Prostate gland (tissue), 2 donors: ENCODE measurements at regions not wholly inside any gene's neighbourhood (a gene's known extent, or its start where the extent isn't known, plus 50 kb on each side); places are given as distances from the start of the nearest gene placed in this dataset.

Experiments
- DNase-seq: peaks from one replicate; pipeline ENCODE4 v3.0.0-alpha.2; 2019; ENCODE audit warnings: low spot score
- H3K27ac ChIP-seq, 2 donors: fragments of 200-600 bp; sonication (generic); 2 replicates each; pipeline ENCODE4 v1.5.1; 2017 to 2019
- H3K27me3 ChIP-seq: fragments of 200-600 bp; sonication (generic); replicated peaks from 2 replicates; pipeline ENCODE4 v1.5.1; 2019; ENCODE audit not compliant: insufficient read depth
- H3K36me3 ChIP-seq, 2 donors: fragments of 200-600 bp; sonication (generic); 1 replicate in 1 of 2; 2 replicates in 1 of 2; pipeline versions ENCODE4 v1.5.1 to v1.8.1; 2017 to 2019
- H3K4me1 ChIP-seq: fragments of 200-600 bp; sonication (generic); replicated peaks from 2 replicates; pipeline ENCODE4 v1.5.1; 2019
- H3K4me3 ChIP-seq, 2 donors: fragments of 200-600 bp; sonication (generic); 2 replicates each; pipeline ENCODE4 v1.5.1; 2017 to 2019
- H3K9me3 ChIP-seq: fragments of 200-600 bp; sonication (generic); 2 replicates; pipeline ENCODE4 v1.5.1; 2017
- CTCF ChIP-seq, 4 experiments: fragments of 200-600 bp in 2 of 4; fragments of 450-650 bp in 2 of 4; sonication (generic) in 2 of 4; IDR thresholded peaks; 1 replicate in 3 of 4; 2 replicates in 1 of 4; pipeline ENCODE4 v1.5.1; 2016 to 2019; ENCODE audit warnings: antibody characterized with exemption in 4 of 4, mild to moderate bottlenecking in 2 of 4, moderate library complexity in 2 of 4
- POLR2A ChIP-seq: fragments of 450-650 bp; IDR thresholded peaks from one replicate; pipeline ENCODE4 v1.6.1; 2016; ENCODE audit warnings: antibody characterized with exemption, mild to moderate bottlenecking
- POLR2AphosphoS5 ChIP-seq: sonication (generic); formaldehyde crosslinking; IDR thresholded peaks from one replicate; pipeline ENCODE4 v1.6.1; 2017; ENCODE audit warnings: antibody characterized with exemption
- WGBS: methylation state at CpG from one replicate; pipeline ENCODE4 v1.1.5; 2018; 5-methylcytosine and 5-hydroxymethylcytosine counted together
- intact Hi-C: fragments of 100-400 bp; cut with DNase I; formaldehyde crosslinking; loops from one replicate; pipeline ENCODE4 v1.14.2; 2022

- no peak for DNase-seq
- TF ChIP-seq POLR2AphosphoS5 (no peak), CTCF (IDR thresholded peaks at IDR 0.05) (no peak), POLR2A (no peak)
- H3K9me3 ChIP-seq: no peaks in the 10 kb centered on the region
- WGBS: 34% methylated on average over 12 of the region's 12 CpGs
- peaks cover 2% of the 10 kb centered on the region for H3K4me1 ChIP-seq
- no peak overlapping the region for H3K27ac ChIP-seq
- H3K4me3 ChIP-seq: no peak overlapping the region
- H3K27me3 ChIP-seq: peaks cover 19% of the 10 kb centered on the region
- intact Hi-C loops: no loop called here
- no peaks in the 10 kb centered on the region for H3K36me3 ChIP-seq
Measured at GRCh38 chr1:98044071-98044697, 123.3 kb upstream of the DPYD start.

GRCh38 chr1:98035602-98036002, 114.8 kb upstream of the DPYD start:
- Histone ChIP-seq H3K27me3 (no peaks in the 10 kb centered on the region), H3K36me3 (no peaks in the 10 kb centered on the region), H3K4me3 (no peak overlapping the region), H3K27ac (no peak overlapping the region), H3K4me1 (no peaks in the 10 kb centered on the region), H3K9me3 (no peaks in the 10 kb centered on the region)
- no peak for DNase-seq
- intact Hi-C loops: no loop called here
- WGBS: 70% methylated on average over 2 of the region's 2 CpGs
- no peak for TF ChIP-seq POLR2AphosphoS5
- no peak for TF ChIP-seq POLR2A
- no peak for TF ChIP-seq CTCF (IDR thresholded peaks at IDR 0.05)

- no peak for DNase-seq
- no peaks in the 10 kb centered on the region for H3K9me3 ChIP-seq
- WGBS: 48% methylated on average over 3 of the region's 3 CpGs
- intact Hi-C loops: no loop called here
- no peaks in the 10 kb centered on the region for H3K4me1 ChIP-seq
- no peaks in the 10 kb centered on the region for H3K27me3 ChIP-seq
- no peak overlapping the region for H3K27ac ChIP-seq
- H3K4me3 ChIP-seq: no peak overlapping the region
- TF ChIP-seq CTCF (IDR thresholded peaks at IDR 0.05): no peak
- TF ChIP-seq POLR2AphosphoS5: no peak
- TF ChIP-seq POLR2A: no peak
- no peaks in the 10 kb centered on the region for H3K36me3 ChIP-seq
Measured at GRCh38 chr1:98034505-98034904, 113.7 kb upstream of the DPYD start.

- TF ChIP-seq POLR2AphosphoS5: no peak
- no peak overlapping the region for H3K4me3 ChIP-seq
- H3K9me3 ChIP-seq: no peaks in the 10 kb centered on the region
- WGBS: 68% methylated on average over 1 of the region's 1 CpG
- no peak for DNase-seq
- intact Hi-C loops: no loop called here
- no peaks in the 10 kb centered on the region for H3K4me1 ChIP-seq
- H3K27ac ChIP-seq: no peak overlapping the region
- H3K36me3 ChIP-seq: no peaks in the 10 kb centered on the region
- H3K27me3 ChIP-seq: no peaks in the 10 kb centered on the region
Measured at GRCh38 chr1:98032958-98033357, 112.1 kb upstream of the DPYD start.

GRCh38 chr1:98030976-98031375, 110.1 kb upstream of the DPYD start:
- Histone ChIP-seq H3K36me3 (no peaks in the 10 kb centered on the region), H3K4me3 (no peak overlapping the region), H3K27me3 (no peaks in the 10 kb centered on the region), H3K9me3 (no peaks in the 10 kb centered on the region), H3K4me1 (no peaks in the 10 kb centered on the region), H3K27ac (no peak overlapping the region)
- WGBS: 52% methylated on average over 3 of the region's 3 CpGs
- TF ChIP-seq CTCF (IDR thresholded peaks at IDR 0.05) (no peak), POLR2AphosphoS5 (no peak), POLR2A (no peak)
- no peak for DNase-seq
- intact Hi-C loops: no loop called here
